GM12878 (cell line): ENCODE measurements at regions not wholly inside any gene's neighbourhood (a gene's known extent, or its start where the extent isn't known, plus 50 kb on each side); places are given as distances from the start of the nearest gene placed in this dataset.

Source experiments
- ATAC-seq: fragments of 200-7000 bp; cut with Tn5 transposase; 3 replicates; pipeline ENCODE4 v1.9.1; 2020; ENCODE audit warnings: mild to moderate bottlenecking, moderate library complexity
- BruUV-seq: library from RNA; stranded (reverse); fragments of 400-500 nt; replicated peaks from 2 replicates; lab custom pipeline; 2021; lab: Mats Ljungman, UMichigan
- CTCF ChIA-PET: fragments of 300-600 bp; sonication (Branson Sonifier 250); formaldehyde crosslinking; extraction: SDS; loops from one replicate; lab custom pipeline; 2021; ENCODE audit warnings: inconsistent platforms; lab: Yijun Ruan, JAX
- POLR2A ChIA-PET: fragments of 350-600 bp; formaldehyde crosslinking; extraction: SDS; loops from one replicate; lab custom pipeline; 2021; ENCODE audit warnings: inconsistent platforms; lab: Charles Lee
- RAD21 ChIA-PET: fragments of 300-600 bp; sonication (Branson Sonifier 250); formaldehyde crosslinking; loops from one replicate; lab custom pipeline; 2023; ENCODE audit warnings: antibody characterized with exemption; ENCODE audit not compliant: unreplicated experiment; lab: Charles Lee
- SMC1A ChIA-PET: fragments of 300-600 bp; sonication (Branson Sonifier 250); formaldehyde crosslinking; loops from one replicate; lab custom pipeline; 2023; ENCODE audit not compliant: unreplicated experiment, uncharacterized antibody; lab: Charles Lee
- DNase-seq: peaks from one replicate; pipeline ENCODE4 v3.0.0-alpha.2; 2011; ENCODE audit warnings: low read depth, low spot score
- FAIRE-seq: peaks from 3 replicates; lab custom pipeline; 2011; peaks lifted over from hg19 to GRCh38; lab: Jason Lieb, UNC
- H2AFZ ChIP-seq: 2 replicates; pipeline ENCODE4 v1.6.0; 2011; ENCODE audit warnings: low read depth, low read length, control low read depth; ENCODE audit not compliant: control insufficient read depth
- H3K27ac ChIP-seq: 2 replicates; pipeline ENCODE4 v1.5.1; 2011; ENCODE audit warnings: control low read depth; ENCODE audit not compliant: control insufficient read depth, insufficient read depth
- H3K27me3 ChIP-seq, 2 experiments: replicated peaks in 1 of 2; 2 replicates each; pipeline versions ENCODE4 v1.6.0 to v1.6.1; 2011; ENCODE audit warnings: low read length in 1 of 2; ENCODE audit not compliant: control insufficient read depth in 2 of 2, insufficient read depth in 2 of 2
- H3K36me3 ChIP-seq, 2 experiments: 2 replicates each; pipeline ENCODE4 v1.5.1; 2011; ENCODE audit warnings: low read length in 1 of 2; ENCODE audit not compliant: control insufficient read depth in 2 of 2, insufficient read depth in 2 of 2
- H3K4me1 ChIP-seq: 2 replicates; pipeline ENCODE4 v1.6.1; 2011; ENCODE audit warnings: mild to moderate bottlenecking, low read length, moderate library complexity, mixed read lengths; ENCODE audit not compliant: control insufficient read depth, insufficient read depth
- H3K4me2 ChIP-seq: 2 replicates; pipeline ENCODE4 v1.6.0; 2011; ENCODE audit warnings: control low read depth; ENCODE audit not compliant: control insufficient read depth, insufficient read depth
- H3K4me3 ChIP-seq: fragments of 200-600 bp; sonication (generic); 2 replicates; pipeline ENCODE4 v1.5.1; 2016
- H3K79me2 ChIP-seq: 2 replicates; pipeline ENCODE4 v1.6.0; 2011; ENCODE audit warnings: low read length; ENCODE audit not compliant: control insufficient read depth, insufficient read depth
- H3K9ac ChIP-seq: 2 replicates; pipeline ENCODE4 v1.8.0; 2011; ENCODE audit warnings: low read length, control low read depth, mixed read lengths; ENCODE audit not compliant: control insufficient read depth, insufficient read depth
- H3K9me3 ChIP-seq: replicated peaks from 3 replicates; pipeline ENCODE4 v1.5.1; 2011; ENCODE audit warnings: mild to moderate bottlenecking, low read length; ENCODE audit not compliant: control insufficient read depth, insufficient read depth
- H4K20me1 ChIP-seq: 2 replicates; pipeline ENCODE4 v1.6.0; 2011; ENCODE audit not compliant: control insufficient read depth, insufficient read depth
- MEF2A ChIP-seq: IDR thresholded peaks from 2 replicates; pipeline ENCODE4 v1.6.1; 2011; ENCODE audit warnings: low read depth, mild to moderate bottlenecking, low read length, moderate library complexity; ENCODE audit not compliant: insufficient read depth
- MYB ChIP-seq: fragments of 150-350 bp; IDR thresholded peaks from 2 replicates; pipeline ENCODE4 v1.6.1; 2014; ENCODE audit warnings: mild to moderate bottlenecking, low read depth, low read length, borderline replicate concordance
- SPI1 ChIP-seq: IDR thresholded peaks from 2 replicates; pipeline ENCODE4 v1.6.1; 2011; ENCODE audit warnings: low read depth, mild to moderate bottlenecking, low read length, moderate library complexity, borderline replicate concordance; ENCODE audit not compliant: insufficient read depth
- SUZ12 ChIP-seq: fragments of 200-600 bp; sonication (generic); IDR thresholded peaks from one replicate; pipeline ENCODE4 v1.6.1; 2018; ENCODE audit warnings: antibody characterized with exemption, mild to moderate bottlenecking; ENCODE audit not compliant: unreplicated experiment
- TBL1XR1 ChIP-seq: IDR thresholded peaks from 2 replicates; pipeline ENCODE4 v1.6.1; 2012; ENCODE audit warnings: low read depth, low read length, improper control_type of control experiment
- WGBS: methylation state at CpG from one replicate; pipeline ENCODE4 v1.1.6; 2016; ENCODE audit warnings: low lambda C conversion rate; ENCODE audit not compliant: insufficient replicate concordance, insufficient coverage; ENCODE audit errors: missing lambda C conversion rate; 5-methylcytosine and 5-hydroxymethylcytosine counted together
- in situ Hi-C: fragments of 300-500 bp; cut with MboI; formaldehyde crosslinking; loops from 9 replicates; pipeline ENCODE4 v1.14.3; 2018; ENCODE audit warnings: mixed read lengths
- intact Hi-C: fragments of 100-400 bp; cut with micrococcal nuclease; formaldehyde crosslinking; loops from one replicate; pipeline ENCODE4 v1.14.2; 2022; ENCODE audit not compliant: unreplicated experiment
- TF ChIP-seq, protein P1 (sequence below): IDR thresholded peaks from 2 replicates; pipeline ENCODE4 v1.6.1; 2012; ENCODE audit warnings: improper control_type of control experiment, low read depth, low read length; ENCODE audit not compliant: insufficient replicate concordance

DNA sequence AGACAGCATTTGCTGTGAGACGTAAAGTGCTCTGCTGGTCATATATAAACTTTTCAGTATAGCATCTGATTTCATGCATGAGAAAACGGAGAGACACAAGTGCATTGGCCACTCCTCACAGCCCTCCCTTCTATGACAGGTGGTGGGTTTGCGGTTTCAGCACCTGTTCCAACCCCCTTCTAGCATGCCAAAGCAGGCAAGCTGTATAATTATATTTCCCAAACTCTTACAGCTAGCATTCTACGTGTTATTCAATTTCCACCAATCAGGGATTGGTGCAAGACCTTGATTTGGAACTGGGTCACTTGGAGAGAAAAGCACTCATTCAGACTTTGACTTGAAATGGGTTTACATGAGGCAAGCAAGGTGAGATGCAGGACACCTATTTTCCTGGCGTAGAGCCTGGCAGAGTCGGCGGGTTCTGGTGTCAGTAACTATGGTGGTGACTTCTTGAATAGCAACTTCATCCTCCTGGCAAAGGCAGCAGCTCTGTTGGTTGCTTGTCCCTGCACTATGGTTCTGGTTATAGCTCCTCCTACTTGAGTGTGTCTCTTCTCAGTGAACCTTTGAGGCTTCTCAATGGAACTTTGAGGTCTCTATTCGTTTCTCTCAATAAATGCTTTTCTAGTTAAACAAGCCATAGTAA is 356.5 kb downstream of the TBL1XR1 start:
- no peak overlapping the region for H3K4me3 ChIP-seq
- SMC1A ChIA-PET = no interaction called here
- RAD21 ChIA-PET = no interaction called here
- H2AFZ ChIP-seq = no peak overlapping the region
- H3K9me3 ChIP-seq = no peaks in the 10 kb centered on the region
- POLR2A ChIA-PET = no interaction called here
- H3K27me3 ChIP-seq = no peaks in the 10 kb centered on the region; a peak in 1 of 4 replicates
- FAIRE-seq (no peak), DNase-seq (no peak), ATAC-seq (no peak)
- H4K20me1 ChIP-seq = no peaks in the 10 kb centered on the region
- no peaks in the 10 kb centered on the region for H3K36me3 ChIP-seq
- TF ChIP-seq SPI1 = no peak
- no peak for TF ChIP-seq TBL1XR1
- WGBS = 24% methylated on average over 8 of the region's 8 CpGs
- H3K4me1 ChIP-seq = no peaks in the 10 kb centered on the region
- no peak overlapping the region for H3K9ac ChIP-seq
- H3K4me2 ChIP-seq = no peak overlapping the region
- CTCF ChIA-PET = no interaction called here
- BruUV-seq = no TSS peak
- in situ Hi-C loops (no loop called here), intact Hi-C loops (no loop called here)
- no peaks in the 10 kb centered on the region for H3K79me2 ChIP-seq
- H3K27ac ChIP-seq = no peak overlapping the region

DNA sequence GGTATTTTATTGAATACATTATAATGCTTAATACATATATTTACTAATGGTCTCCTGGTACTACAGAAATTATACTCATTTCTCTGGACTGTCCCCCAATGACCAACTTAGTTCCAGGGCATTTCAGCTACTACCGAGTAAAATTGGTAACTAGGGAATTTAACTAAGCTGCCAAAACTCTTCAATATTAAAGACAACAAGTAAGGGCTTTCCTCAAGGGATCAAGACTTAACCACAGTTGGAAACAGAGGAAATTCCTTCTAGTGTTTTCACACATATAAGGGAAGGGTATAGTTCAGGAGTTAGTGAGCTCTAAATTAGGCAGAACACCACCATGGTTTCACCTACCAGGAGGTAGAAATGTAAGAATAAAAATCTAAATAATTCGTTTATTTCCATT is 357.4 kb downstream of the TBL1XR1 start:
- ChIA-PET POLR2A (no interaction called here), RAD21 (no interaction called here), SMC1A (interaction anchor here (0.6 kb wide), 1 partner anchor 102 kb away, joined by 3 read pairs; no protein-coding TSS in a partner anchor)
- no peaks in the 10 kb centered on the region for H3K36me3 ChIP-seq
- no peak for FAIRE-seq
- DNase-seq = no peak
- 16% methylated on average over 2 of the region's 2 CpGs for WGBS
- H3K9me3 ChIP-seq = no peaks in the 10 kb centered on the region
- H3K79me2 ChIP-seq = no peaks in the 10 kb centered on the region
- H3K4me2 ChIP-seq = no peak overlapping the region
- no peak overlapping the region for H3K27ac ChIP-seq
- no peaks in the 10 kb centered on the region; a peak in 1 of 4 replicates for H3K27me3 ChIP-seq
- no TSS peak for BruUV-seq
- no peak overlapping the region for H3K4me3 ChIP-seq
- no peaks in the 10 kb centered on the region for H4K20me1 ChIP-seq
- no peak overlapping the region for H2AFZ ChIP-seq
- H3K4me1 ChIP-seq = no peaks in the 10 kb centered on the region
- no peak overlapping the region for H3K9ac ChIP-seq
- intact Hi-C loops = no loop called here
- ATAC-seq = no peak
- in situ Hi-C loops = no loop called here
- TF ChIP-seq, protein P1, sequence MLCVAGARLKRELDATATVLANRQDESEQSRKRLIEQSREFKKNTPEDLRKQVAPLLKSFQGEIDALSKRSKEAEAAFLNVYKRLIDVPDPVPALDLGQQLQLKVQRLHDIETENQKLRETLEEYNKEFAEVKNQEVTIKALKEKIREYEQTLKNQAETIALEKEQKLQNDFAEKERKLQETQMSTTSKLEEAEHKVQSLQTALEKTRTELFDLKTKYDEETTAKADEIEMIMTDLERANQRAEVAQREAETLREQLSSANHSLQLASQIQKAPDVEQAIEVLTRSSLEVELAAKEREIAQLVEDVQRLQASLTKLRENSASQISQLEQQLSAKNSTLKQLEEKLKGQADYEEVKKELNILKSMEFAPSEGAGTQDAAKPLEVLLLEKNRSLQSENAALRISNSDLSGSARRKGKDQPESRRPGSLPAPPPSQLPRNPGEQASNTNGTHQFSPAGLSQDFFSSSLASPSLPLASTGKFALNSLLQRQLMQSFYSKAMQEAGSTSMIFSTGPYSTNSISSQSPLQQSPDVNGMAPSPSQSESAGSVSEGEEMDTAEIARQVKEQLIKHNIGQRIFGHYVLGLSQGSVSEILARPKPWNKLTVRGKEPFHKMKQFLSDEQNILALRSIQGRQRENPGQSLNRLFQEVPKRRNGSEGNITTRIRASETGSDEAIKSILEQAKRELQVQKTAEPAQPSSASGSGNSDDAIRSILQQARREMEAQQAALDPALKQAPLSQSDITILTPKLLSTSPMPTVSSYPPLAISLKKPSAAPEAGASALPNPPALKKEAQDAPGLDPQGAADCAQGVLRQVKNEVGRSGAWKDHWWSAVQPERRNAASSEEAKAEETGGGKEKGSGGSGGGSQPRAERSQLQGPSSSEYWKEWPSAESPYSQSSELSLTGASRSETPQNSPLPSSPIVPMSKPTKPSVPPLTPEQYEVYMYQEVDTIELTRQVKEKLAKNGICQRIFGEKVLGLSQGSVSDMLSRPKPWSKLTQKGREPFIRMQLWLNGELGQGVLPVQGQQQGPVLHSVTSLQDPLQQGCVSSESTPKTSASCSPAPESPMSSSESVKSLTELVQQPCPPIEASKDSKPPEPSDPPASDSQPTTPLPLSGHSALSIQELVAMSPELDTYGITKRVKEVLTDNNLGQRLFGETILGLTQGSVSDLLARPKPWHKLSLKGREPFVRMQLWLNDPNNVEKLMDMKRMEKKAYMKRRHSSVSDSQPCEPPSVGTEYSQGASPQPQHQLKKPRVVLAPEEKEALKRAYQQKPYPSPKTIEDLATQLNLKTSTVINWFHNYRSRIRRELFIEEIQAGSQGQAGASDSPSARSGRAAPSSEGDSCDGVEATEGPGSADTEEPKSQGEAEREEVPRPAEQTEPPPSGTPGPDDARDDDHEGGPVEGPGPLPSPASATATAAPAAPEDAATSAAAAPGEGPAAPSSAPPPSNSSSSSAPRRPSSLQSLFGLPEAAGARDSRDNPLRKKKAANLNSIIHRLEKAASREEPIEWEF = no peak
- TF ChIP-seq SUZ12 (no peak), MEF2A (no peak), MYB (no peak)
- TF ChIP-seq, all 136 proteins: peak for 0
- CTCF ChIA-PET = no interaction called here
